ENCODE measurements at regions not wholly inside any gene's neighbourhood (a gene's known extent, or its start where the extent isn't known, plus 50 kb on each side); places are given as distances from the start of the nearest gene placed in this dataset.
"Not testable (repeated sequence)": the region's sequence is repeated elsewhere in the genome, so short reads cannot be mapped to it uniquely, and the experiment has no call there.

GRCh38 chr9:124084087-124084486 lies 72.5 kb downstream of the LHX2 start:
- no peak for TF ChIP-seq CTCF (IDR thresholded peaks at IDR 0.05; ENCODE audit: low read depth, low read length, missing control alignments)
- DNase-seq (ENCODE audit: low read depth): no peak

GRCh38 chr9:124087226-124087625 lies 75.7 kb downstream of the LHX2 start:
- DNase-seq (ENCODE audit: low read depth): no peak
- no peak overlapping the region for H3K4me3 ChIP-seq (ENCODE audit: low read depth, low read length)
- TF ChIP-seq CTCF (IDR thresholded peaks at IDR 0.05; ENCODE audit: low read depth, low read length, missing control alignments): no peak

More at GRCh38 chr9:124084087-124084486, 72.5 kb downstream of the LHX2 start:
- H3K4me3 ChIP-seq (ENCODE audit: low read depth, low read length): no peak overlapping the region

GRCh38 chr9:124088476-124088837 lies 76.9 kb downstream of the LHX2 start:
- no peak overlapping the region for H3K4me3 ChIP-seq (ENCODE audit: low read depth, low read length)
- no peak for DNase-seq (ENCODE audit: low read depth)
- TF ChIP-seq CTCF (IDR thresholded peaks at IDR 0.05; ENCODE audit: low read depth, low read length, missing control alignments): no peak

- not testable (repeated sequence) for H3K4me3 ChIP-seq (ENCODE audit: low read depth, low read length)
- peak; percentile 31 for DNase-seq (ENCODE audit: low read depth)
These were observed 78.3 kb downstream of the LHX2 start for GRCh38 chr9:124089631-124090488.

- TF ChIP-seq CTCF (IDR thresholded peaks at IDR 0.05; ENCODE audit: low read depth, low read length, missing control alignments): no peak
- DNase-seq (ENCODE audit: low read depth): no peak
- H3K4me3 ChIP-seq (ENCODE audit: low read depth, low read length): no peak overlapping the region
These were observed 86.8 kb downstream of the LHX2 start for GRCh38 chr9:124098141-124098905.

- DNase-seq (ENCODE audit: low read depth): no peak
- no peak overlapping the region for H3K4me3 ChIP-seq (ENCODE audit: low read depth, low read length)
- TF ChIP-seq CTCF (IDR thresholded peaks at IDR 0.05; ENCODE audit: low read depth, low read length, missing control alignments): no peak
These were observed 88.3 kb downstream of the LHX2 start for GRCh38 chr9:124099860-124100259.

GRCh38 chr9:124101215-124101968 lies 89.8 kb downstream of the LHX2 start:
- no peak for DNase-seq (ENCODE audit: low read depth)
- no peak for TF ChIP-seq CTCF (IDR thresholded peaks at IDR 0.05; ENCODE audit: low read depth, low read length, missing control alignments)
- H3K4me3 ChIP-seq (ENCODE audit: low read depth, low read length): no peak overlapping the region

All from GM12864 (cell line).